KMS-11 (cell line): ENCODE measurements at regions not wholly inside any gene's neighbourhood (a gene's known extent, or its start where the extent isn't known, plus 50 kb on each side); places are given as distances from the start of the nearest gene placed in this dataset.

Experiments
- H2AFZ ChIP-seq: fragments of 200-600 bp; sonication (generic); 2 replicates; pipeline ENCODE4 v1.6.1; 2016; ENCODE audit warnings: antibody characterized with exemption, mixed run types, low read depth
- H3K27ac ChIP-seq: fragments of 200-600 bp; sonication (generic); 2 replicates; pipeline ENCODE4 v1.6.1; 2016; ENCODE audit warnings: mild to moderate bottlenecking, mixed run types
- H3K27me3 ChIP-seq: fragments of 200-600 bp; sonication (generic); 2 replicates; pipeline ENCODE4 v1.6.1; 2017; ENCODE audit warnings: mild to moderate bottlenecking, low read depth, mixed run types, moderate library complexity; ENCODE audit not compliant: insufficient read depth
- H3K36me3 ChIP-seq: fragments of 200-600 bp; sonication (generic); 2 replicates; pipeline ENCODE4 v1.6.1; 2017; ENCODE audit warnings: mild to moderate bottlenecking, mixed run types; ENCODE audit not compliant: insufficient read depth
- H3K4me1 ChIP-seq: fragments of 200-600 bp; sonication (generic); 2 replicates; pipeline ENCODE4 v1.6.1; 2016; ENCODE audit warnings: mild to moderate bottlenecking, low read depth, mixed run types; ENCODE audit not compliant: poor library complexity, severe bottlenecking
- H3K4me2 ChIP-seq: fragments of 200-600 bp; sonication (generic); 2 replicates; pipeline ENCODE4 v1.7.0; 2016; ENCODE audit warnings: mild to moderate bottlenecking, mixed run types
- H3K4me3 ChIP-seq: fragments of 200-600 bp; sonication (generic); IDR thresholded peaks from 2 replicates; pipeline ENCODE4 v1.6.1; 2017; ENCODE audit warnings: low read depth, low read length, mixed read lengths; ENCODE audit not compliant: insufficient read depth
- H3K79me2 ChIP-seq: fragments of 200-600 bp; sonication (generic); 2 replicates; pipeline ENCODE4 v1.6.1; 2016; ENCODE audit warnings: low read depth, mixed run types; ENCODE audit not compliant: insufficient read depth
- H3K9ac ChIP-seq: fragments of 200-600 bp; sonication (generic); 2 replicates; pipeline ENCODE4 v1.6.1; 2016; ENCODE audit warnings: mild to moderate bottlenecking, mixed run types
- H4K20me1 ChIP-seq: fragments of 200-600 bp; sonication (generic); 2 replicates; pipeline ENCODE4 v1.6.1; 2016; ENCODE audit warnings: mild to moderate bottlenecking, mixed run types; ENCODE audit not compliant: insufficient read depth
- CTCF ChIP-seq: fragments of 200-600 bp; sonication (generic); conservative IDR thresholded peaks from 2 replicates; pipeline ENCODE4 v1.6.1; 2017; ENCODE audit warnings: low read depth, mild to moderate bottlenecking, antibody characterized with exemption, low read length, moderate library complexity, mixed read lengths

DNA sequence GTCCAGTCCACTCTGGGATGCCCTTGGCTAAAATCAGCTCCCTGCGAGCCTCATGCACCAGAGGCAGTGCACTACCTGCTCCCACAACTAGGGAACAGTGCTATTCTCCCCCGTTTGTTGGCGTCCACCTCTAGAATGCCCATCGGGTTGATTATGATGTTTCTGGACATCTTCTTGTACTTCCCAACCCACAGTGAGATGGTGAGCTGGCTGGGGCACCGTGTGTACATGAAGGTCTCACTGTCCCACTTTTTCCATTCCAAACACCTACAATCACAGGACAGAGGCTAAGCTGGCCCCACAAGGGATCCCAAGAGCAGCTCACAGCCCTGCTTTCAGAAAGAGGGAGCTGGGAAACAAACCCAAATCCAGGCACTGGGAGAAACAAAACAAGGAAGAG, 126.2 kb upstream of the ZNF92 start:
- H2AFZ ChIP-seq: no peak overlapping the region
- no peak overlapping the region for H3K9ac ChIP-seq
- H3K27me3 ChIP-seq: no peaks in the 10 kb centered on the region
- H4K20me1 ChIP-seq: no peaks in the 10 kb centered on the region
- no peaks in the 10 kb centered on the region for H3K4me1 ChIP-seq
- H3K4me3 ChIP-seq: no peak overlapping the region
- no peak overlapping the region for H3K27ac ChIP-seq
- no peaks in the 10 kb centered on the region for H3K79me2 ChIP-seq
- no peak overlapping the region for H3K4me2 ChIP-seq
- no peak for TF ChIP-seq CTCF
- no peaks in the 10 kb centered on the region; the same call in 1 of the 2 replicates for H3K36me3 ChIP-seq

DNA sequence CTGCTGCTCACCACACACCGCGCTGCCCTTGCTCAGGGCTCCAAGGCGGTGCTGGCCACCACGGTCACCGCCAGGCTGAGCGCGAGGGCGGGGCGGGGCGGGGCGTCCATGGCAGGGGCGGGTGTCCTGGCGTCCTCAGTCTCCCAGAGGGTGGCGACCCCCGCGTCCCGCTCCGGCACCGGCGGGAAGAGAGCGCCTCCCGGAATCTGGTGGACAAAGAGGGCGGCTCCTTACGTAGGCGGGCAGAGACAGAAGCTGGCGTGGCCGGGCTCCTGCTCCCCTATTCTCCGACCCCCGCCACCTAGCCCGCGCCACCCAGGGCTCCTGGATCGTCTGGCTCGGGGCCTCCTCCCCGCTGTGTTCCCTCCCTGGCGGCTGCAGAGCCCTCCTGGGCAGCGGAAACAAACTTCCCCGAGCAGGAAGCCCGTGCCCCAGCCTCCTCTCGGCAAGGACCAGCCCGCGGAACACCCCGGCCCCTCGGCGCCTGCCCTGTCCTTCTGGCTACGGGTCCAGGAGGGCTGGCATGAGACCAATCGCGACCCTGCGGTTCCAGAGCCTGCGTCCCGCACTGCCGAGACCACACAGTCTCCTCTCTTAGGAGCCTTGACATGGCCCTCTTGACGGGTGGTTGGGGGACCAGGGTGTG, 133.8 kb upstream of the ZNF92 start:
- Histone ChIP-seq H3K4me1 (no peaks in the 10 kb centered on the region), H3K27me3 (no peaks in the 10 kb centered on the region), H3K79me2 (no peaks in the 10 kb centered on the region), H3K36me3 (no peaks in the 10 kb centered on the region), H3K4me3 (no peak overlapping the region), H3K27ac (no peak overlapping the region), H4K20me1 (no peaks in the 10 kb centered on the region), H3K9ac (no peak overlapping the region), H3K4me2 (no peak overlapping the region), H2AFZ (no peak overlapping the region)
- no peak for TF ChIP-seq CTCF

DNA sequence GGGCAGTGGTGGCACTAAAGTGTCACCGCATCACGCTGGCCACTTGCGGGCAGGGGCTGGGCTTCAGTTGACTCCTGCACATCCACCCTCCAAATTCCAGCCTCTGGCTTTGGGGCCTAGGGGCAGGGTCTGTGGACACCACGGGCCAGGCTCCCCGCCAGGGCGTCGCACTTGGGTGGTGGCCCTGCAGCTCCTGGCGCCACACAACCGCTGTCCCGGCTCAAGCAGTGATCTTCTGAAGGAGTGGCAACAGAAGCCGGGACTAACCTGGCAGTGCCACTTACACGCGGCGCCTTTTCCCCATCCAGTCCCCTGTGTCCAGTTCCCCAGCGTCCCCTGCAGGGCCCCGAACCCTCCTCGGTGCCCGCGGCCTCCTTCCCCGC, 134.3 kb upstream of the ZNF92 start:
- Histone ChIP-seq H3K27me3 (no peaks in the 10 kb centered on the region), H2AFZ (no peak overlapping the region), H3K4me1 (no peaks in the 10 kb centered on the region), H3K4me3 (no peak overlapping the region), H3K9ac (no peak overlapping the region), H3K36me3 (no peaks in the 10 kb centered on the region), H3K27ac (no peak overlapping the region), H3K4me2 (no peak overlapping the region), H3K79me2 (no peaks in the 10 kb centered on the region), H4K20me1 (no peaks in the 10 kb centered on the region)
- TF ChIP-seq CTCF: no peak

- H3K36me3 ChIP-seq: no peaks in the 10 kb centered on the region
- H4K20me1 ChIP-seq: no peaks in the 10 kb centered on the region
- no peak overlapping the region for H3K4me3 ChIP-seq
- no peak overlapping the region for H3K9ac ChIP-seq
- no peak overlapping the region for H3K4me2 ChIP-seq
- H3K4me1 ChIP-seq: peaks cover 4% of the 10 kb centered on the region
- H2AFZ ChIP-seq: no peak overlapping the region
- no peaks in the 10 kb centered on the region for H3K27me3 ChIP-seq
- no peak for TF ChIP-seq CTCF
- H3K27ac ChIP-seq: no peak overlapping the region
- no peaks in the 10 kb centered on the region for H3K79me2 ChIP-seq
Measured at GRCh38 chr7:65238785-65239184, 134.9 kb upstream of the ZNF92 start.
